Transverse colon (tissue), 4 donors: ENCODE measurements at regions not wholly inside any gene's neighbourhood (a gene's known extent, or its start where the extent isn't known, plus 50 kb on each side); places are given as distances from the start of the nearest gene placed in this dataset.

Experiments used
- DNase-seq: peaks from one replicate; pipeline ENCODE4 v3.0.0-alpha.2; 2019
- H3K27ac ChIP-seq, 4 donors: fragments of 200-600 bp; sonication (generic); 2 replicates each; pipeline ENCODE4 v1.5.1; 2016 to 2018; ENCODE audit warnings: inconsistent platforms in 4 of 4
- H3K27me3 ChIP-seq: fragments of 200-600 bp; sonication (generic); 2 replicates; pipeline ENCODE4 v1.5.1; 2017; ENCODE audit warnings: inconsistent platforms
- H3K36me3 ChIP-seq, 4 donors: fragments of 200-600 bp; sonication (generic); 2 replicates each; pipeline ENCODE4 v1.5.1; 2017 to 2019; ENCODE audit warnings: inconsistent platforms in 4 of 4
- H3K4me1 ChIP-seq, 4 donors: fragments of 200-600 bp; sonication (generic); 2 replicates each; pipeline ENCODE4 v1.5.1; 2017 to 2020; ENCODE audit warnings: inconsistent platforms in 4 of 4
- H3K4me3 ChIP-seq, 4 donors: fragments of 200-600 bp; sonication (generic); 1 replicate in 1 of 4; 2 replicates in 3 of 4; pipeline versions ENCODE4 v1.5.1 to v1.6.1; 2017 to 2019; ENCODE audit warnings: inconsistent platforms in 4 of 4
- H3K9me3 ChIP-seq, 2 donors: fragments of 200-600 bp; sonication (generic); 2 replicates each; pipeline ENCODE4 v1.5.1; 2017 to 2019; ENCODE audit warnings: inconsistent platforms in 2 of 2
- EP300 ChIP-seq: sonication (generic); formaldehyde crosslinking; IDR thresholded peaks from one replicate; pipeline ENCODE4 v1.6.1; 2017; ENCODE audit warnings: antibody characterized with exemption, low read depth
- POLR2A ChIP-seq: fragments of 450-650 bp; IDR thresholded peaks from one replicate; pipeline ENCODE4 v1.6.1; 2016; ENCODE audit warnings: antibody characterized with exemption, mild to moderate bottlenecking, moderate library complexity
- POLR2AphosphoS5 ChIP-seq, 3 donors: sonication (generic); formaldehyde crosslinking; IDR thresholded peaks; one replicate each; pipeline ENCODE4 v1.6.1; 2016; ENCODE audit warnings: antibody characterized with exemption in 3 of 3
- WGBS, 2 donors: methylation state at CpG; one replicate each; pipeline ENCODE4 v1.1.5; 2018; ENCODE audit warnings: low coverage in 1 of 2; 5-methylcytosine and 5-hydroxymethylcytosine counted together
- in situ Hi-C, 4 donors: fragments of 200-750 bp; cut with MboI; loops; one replicate each; pipeline versions ENCODE4 v1.15.0 to v1.15.1; 2017; ENCODE audit warnings: low sequenced_read_pairs in 3 of 4, low pct_ligation_motif_present in 1 of 4, low pct_unique_long_range_greater_than_20kb in 1 of 4
- intact Hi-C: fragments of 100-400 bp; cut with DNase I; formaldehyde crosslinking; loops from one replicate; pipeline ENCODE4 v1.15.1; 2023; ENCODE audit warnings: low total_unique reads
- TF ChIP-seq, protein P1 (sequence below), 5 experiments: fragments of 200-600 bp in 3 of 5; fragments of 450-650 bp in 2 of 5; sonication (generic) in 3 of 5; IDR thresholded peaks; 1 replicate in 2 of 5; 2 replicates in 3 of 5; pipeline ENCODE4 v1.5.1; 2016 to 2017; ENCODE audit warnings: antibody characterized with exemption in 5 of 5, inconsistent platforms in 3 of 5, mild to moderate bottlenecking in 2 of 5, moderate library complexity in 1 of 5

GRCh38 chr3:18579661-18580060, 154.5 kb upstream of the SATB1 start:
- no peak for TF ChIP-seq EP300
- TF ChIP-seq, protein P1, sequence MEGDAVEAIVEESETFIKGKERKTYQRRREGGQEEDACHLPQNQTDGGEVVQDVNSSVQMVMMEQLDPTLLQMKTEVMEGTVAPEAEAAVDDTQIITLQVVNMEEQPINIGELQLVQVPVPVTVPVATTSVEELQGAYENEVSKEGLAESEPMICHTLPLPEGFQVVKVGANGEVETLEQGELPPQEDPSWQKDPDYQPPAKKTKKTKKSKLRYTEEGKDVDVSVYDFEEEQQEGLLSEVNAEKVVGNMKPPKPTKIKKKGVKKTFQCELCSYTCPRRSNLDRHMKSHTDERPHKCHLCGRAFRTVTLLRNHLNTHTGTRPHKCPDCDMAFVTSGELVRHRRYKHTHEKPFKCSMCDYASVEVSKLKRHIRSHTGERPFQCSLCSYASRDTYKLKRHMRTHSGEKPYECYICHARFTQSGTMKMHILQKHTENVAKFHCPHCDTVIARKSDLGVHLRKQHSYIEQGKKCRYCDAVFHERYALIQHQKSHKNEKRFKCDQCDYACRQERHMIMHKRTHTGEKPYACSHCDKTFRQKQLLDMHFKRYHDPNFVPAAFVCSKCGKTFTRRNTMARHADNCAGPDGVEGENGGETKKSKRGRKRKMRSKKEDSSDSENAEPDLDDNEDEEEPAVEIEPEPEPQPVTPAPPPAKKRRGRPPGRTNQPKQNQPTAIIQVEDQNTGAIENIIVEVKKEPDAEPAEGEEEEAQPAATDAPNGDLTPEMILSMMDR (IDR thresholded peaks at IDR 0.05), result no peak
- no peak for TF ChIP-seq POLR2A
- no peak for TF ChIP-seq POLR2AphosphoS5 (IDR thresholded peaks at IDR 0.05)
- 38 to 83% methylated on average over 3 of the region's 3 CpGs for WGBS, 2 donors
- Histone ChIP-seq H3K36me3 (no peaks in the 10 kb centered on the region), H3K9me3 (no peaks in the 10 kb centered on the region), H3K4me1 (peaks cover 0 to 10% (median 5%) of the 10 kb centered on the region in 4 donors), H3K27ac (peak overlapping the region in 1 of 4 donors; percentile 23), H3K27me3 (no peaks in the 10 kb centered on the region), H3K4me3 (no peak overlapping the region)
- no peak for DNase-seq
- in situ Hi-C loops, result no loop called here
- intact Hi-C loops, result no loop called here

DNA sequence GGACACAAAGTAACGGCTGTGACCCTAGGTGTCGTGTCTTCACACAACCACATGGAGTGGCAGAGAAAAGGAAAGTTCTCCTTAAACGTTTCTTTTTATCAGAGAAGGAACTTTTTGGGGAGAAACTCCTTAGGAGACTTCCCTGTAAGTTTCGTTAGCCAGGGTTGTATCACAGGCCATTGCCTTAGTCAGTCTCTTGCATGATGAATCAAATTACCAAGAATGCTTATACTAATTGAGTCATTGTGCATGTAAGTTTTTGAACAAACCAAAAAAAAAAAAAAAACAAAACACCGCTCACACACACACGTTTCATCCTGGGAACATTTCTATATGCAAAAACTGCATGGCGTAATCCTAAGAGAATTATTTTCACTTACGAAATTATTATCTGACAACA, 150.4 kb upstream of the SATB1 start:
- no peak overlapping the region for H3K4me3 ChIP-seq
- no peaks in the 10 kb centered on the region for H3K9me3 ChIP-seq
- H3K4me1 ChIP-seq, result peaks cover 0 to 10% (median 5%) of the 10 kb centered on the region in 4 donors
- intact Hi-C loops (no loop called here), in situ Hi-C loops (no loop called here)
- no peaks in the 10 kb centered on the region for H3K27me3 ChIP-seq
- DNase-seq, result no peak
- H3K27ac ChIP-seq, result no peak overlapping the region
- no peak for TF ChIP-seq EP300
- no peak for TF ChIP-seq POLR2AphosphoS5 (IDR thresholded peaks at IDR 0.05)
- no peak for TF ChIP-seq POLR2A
- H3K36me3 ChIP-seq, result no peaks in the 10 kb centered on the region
- 81 to 85% methylated on average over 6 to 8 of the region's 8 CpGs for WGBS, 2 donors

DNA sequence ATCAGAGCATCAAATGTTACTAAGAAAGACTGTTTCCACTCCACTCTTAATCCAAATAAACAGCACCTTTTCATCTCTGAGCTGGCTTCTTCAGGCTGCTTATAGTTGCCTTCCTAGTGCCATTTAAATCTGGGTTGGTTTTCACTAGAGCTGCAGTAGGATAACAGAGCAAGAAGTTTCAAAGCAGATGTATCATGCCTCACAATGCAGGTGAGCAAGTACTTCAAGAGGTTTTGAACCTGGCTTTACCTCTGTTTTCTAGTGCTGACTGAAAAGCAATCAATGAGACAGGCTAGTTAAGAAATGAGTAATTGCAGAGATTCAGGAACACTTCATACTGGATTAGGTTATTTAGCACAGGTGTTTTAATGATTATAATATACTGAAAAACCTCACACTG, 147.7 kb upstream of the SATB1 start:
- H3K27me3 ChIP-seq, result no peaks in the 10 kb centered on the region
- in situ Hi-C loops, result loop anchor here in 2 of 4 donors (25.0 kb wide), 1 partner anchor 189 kb away; no protein-coding TSS in a partner anchor
- no peak for DNase-seq
- TF ChIP-seq POLR2AphosphoS5 (IDR thresholded peaks at IDR 0.05) (no peak), EP300 (no peak), POLR2A (no peak)
- TF ChIP-seq, protein P1 (IDR thresholded peaks at IDR 0.05), result no peak
- H3K4me3 ChIP-seq, result no peak overlapping the region
- intact Hi-C loops, result no loop called here
- no peaks in the 10 kb centered on the region for H3K36me3 ChIP-seq
- H3K27ac ChIP-seq, result no peak overlapping the region
- no peaks in the 10 kb centered on the region for H3K4me1 ChIP-seq
- H3K9me3 ChIP-seq, result no peaks in the 10 kb centered on the region

DNA sequence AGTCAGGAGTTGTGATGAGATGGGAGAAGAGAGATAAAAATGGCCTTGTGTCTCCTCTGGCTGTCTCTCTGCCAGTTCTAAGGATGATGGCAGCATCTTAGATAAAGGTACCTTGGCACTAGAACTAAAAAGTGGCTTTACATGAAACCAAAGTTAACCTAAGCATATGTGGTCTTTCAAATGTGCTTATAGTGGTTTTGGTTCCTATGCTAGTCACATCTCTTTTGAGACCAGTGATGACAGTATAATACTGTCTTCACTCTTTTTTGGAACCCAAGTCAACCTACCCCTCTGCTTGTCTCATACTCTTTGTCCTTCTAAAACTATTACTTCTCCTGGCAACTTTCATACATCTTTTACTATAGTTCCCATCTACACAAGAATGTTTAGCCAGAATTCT, 142.2 kb upstream of the SATB1 start:
- no peaks in the 10 kb centered on the region for H3K9me3 ChIP-seq
- no peak for TF ChIP-seq EP300
- TF ChIP-seq POLR2AphosphoS5 (IDR thresholded peaks at IDR 0.05), result no peak
- TF ChIP-seq, protein P1 (IDR thresholded peaks at IDR 0.05), result no peak
- TF ChIP-seq POLR2A, result no peak
- H3K36me3 ChIP-seq, result no peaks in the 10 kb centered on the region
- DNase-seq, result no peak
- H3K27ac ChIP-seq, result no peak overlapping the region
- intact Hi-C loops, result no loop called here
- H3K4me3 ChIP-seq, result no peak overlapping the region
- H3K27me3 ChIP-seq, result no peaks in the 10 kb centered on the region
- H3K4me1 ChIP-seq, result peaks cover 0 to 3% (median 0%) of the 10 kb centered on the region in 4 donors
- in situ Hi-C loops, result loop anchor here in 2 of 4 donors (25.0 kb wide), 1 partner anchor 195 kb away; no protein-coding TSS in a partner anchor
